ENCODE measurements at regions not wholly inside any gene's neighbourhood (a gene's known extent, or its start where the extent isn't known, plus 50 kb on each side); places are given as distances from the start of the nearest gene placed in this dataset.

DNA sequence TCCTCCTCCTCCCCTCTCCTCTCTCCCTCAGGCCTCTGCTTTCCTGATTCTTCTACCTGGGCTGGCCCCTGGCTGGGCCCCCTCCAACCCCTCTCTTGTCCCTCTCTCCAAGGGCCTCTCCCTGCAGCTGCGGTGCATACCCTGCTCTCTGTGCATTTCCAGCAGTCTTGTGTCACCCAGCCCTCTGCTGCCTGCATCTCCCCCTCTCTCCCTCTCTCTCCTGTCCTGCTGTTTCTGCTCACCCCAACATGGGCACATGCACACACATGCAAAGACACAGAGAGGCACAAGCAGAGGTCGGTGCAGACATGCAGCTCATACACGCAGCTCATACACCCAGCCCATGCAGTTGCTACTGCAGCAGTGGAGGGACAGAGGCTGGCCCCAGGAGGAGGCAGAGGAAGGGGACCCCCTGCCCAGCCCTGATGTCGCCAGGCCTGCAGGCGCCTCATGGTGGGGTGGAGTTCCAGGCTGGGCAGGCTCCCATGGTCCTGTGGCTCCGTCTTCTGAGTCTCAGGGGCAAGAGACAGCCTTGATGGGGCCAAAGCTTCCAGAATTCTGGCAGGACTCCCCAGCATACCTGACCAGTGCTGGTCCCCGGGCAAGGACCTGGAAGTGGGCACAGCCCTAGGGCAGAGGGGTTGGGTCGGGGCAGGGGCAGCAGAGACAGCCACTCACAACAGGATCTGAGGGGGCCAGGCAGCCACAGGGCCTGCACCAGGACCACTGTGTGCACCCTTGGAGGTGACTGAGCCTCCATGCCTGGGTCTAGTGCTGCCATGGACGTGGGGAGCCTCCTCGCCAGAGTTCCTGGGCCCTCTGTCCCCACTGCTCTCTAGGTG lies 216.9 kb downstream of the C9orf50 start:
- TF ChIP-seq SUZ12 (IDR thresholded peaks at IDR 0.05; ENCODE audit: extremely low read depth, insufficient read depth, insufficient read length): no peak
- TF ChIP-seq YY1 (IDR thresholded peaks at IDR 0.05; ENCODE audit: insufficient read depth, insufficient read length): no peak
- no peak for TF ChIP-seq ZNF274 (IDR thresholded peaks at IDR 0.05; ENCODE audit: low read depth, low read length)
